Activated naive CD8-positive, alpha-beta T cell treated with anti-CD3 and anti-CD28 coated beads, Interleukin-2, amount 50 U/mL, for 16 hours (primary cell): ENCODE measurements at regions not wholly inside any gene's neighbourhood (a gene's known extent, or its start where the extent isn't known, plus 50 kb on each side); places are given as distances from the start of the nearest gene placed in this dataset.

Experiments
- DNase-seq: peaks from one replicate; pipeline ENCODE4 v3.0.0-alpha.2; 2020; ENCODE audit warnings: low read depth, low spot score

DNA sequence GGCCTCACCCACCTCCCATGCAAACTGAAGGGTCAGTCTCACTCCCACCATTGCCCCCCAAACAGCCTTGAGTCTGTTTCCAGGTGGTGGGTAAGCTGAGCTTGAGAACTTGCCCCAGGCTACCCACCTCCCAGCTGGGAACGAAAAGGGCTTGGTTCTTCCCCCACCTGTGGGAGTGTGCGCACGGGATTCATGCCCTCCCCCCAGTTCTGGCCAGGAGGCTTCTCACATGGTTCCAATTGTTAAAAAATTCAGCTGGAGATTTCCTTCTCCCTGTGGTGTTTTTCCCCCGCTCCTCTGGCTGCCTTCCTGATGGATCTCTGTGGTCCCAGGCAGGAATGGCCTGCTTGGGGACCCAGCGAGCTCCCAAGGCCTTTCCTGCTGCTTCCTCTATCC, 81.8 kb upstream of the C21orf91 start:
- DNase-seq, result no peak

DNA sequence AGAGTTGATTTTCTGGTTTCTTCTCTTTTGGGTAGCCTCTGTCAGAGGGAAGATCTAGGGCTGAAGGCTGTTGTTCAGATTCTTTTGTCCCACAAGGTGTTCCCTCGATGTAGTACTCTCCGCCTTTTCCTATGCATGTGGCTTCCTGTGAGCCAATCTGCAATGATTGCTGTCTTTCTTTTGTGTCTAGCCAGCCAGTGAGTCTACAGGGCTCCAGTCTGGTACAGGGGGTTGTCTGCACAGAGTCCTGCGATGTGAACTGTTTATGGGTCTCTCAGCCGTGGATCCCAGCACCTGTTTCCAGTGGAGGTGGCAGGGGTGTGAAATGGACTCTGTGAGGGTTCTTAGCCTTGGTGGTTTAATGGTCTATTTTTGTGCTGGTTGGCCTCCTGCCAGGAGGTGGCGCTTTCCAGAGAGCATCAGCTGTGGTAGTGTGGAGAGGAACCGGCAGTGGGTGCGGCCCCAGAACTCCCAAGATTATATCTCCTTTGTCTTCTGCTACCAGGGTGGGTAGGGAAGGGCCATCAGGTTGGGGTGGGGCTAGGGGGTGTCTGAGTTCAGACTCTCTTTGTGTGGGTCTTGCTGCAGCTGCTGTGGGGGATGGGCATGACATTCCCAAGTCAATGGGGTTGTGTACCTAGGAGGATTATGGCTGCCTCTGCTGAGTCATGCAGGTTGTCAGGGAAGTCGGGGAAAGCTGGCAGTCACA, 81.3 kb upstream of the C21orf91 start:
- DNase-seq, result no peak

DNA sequence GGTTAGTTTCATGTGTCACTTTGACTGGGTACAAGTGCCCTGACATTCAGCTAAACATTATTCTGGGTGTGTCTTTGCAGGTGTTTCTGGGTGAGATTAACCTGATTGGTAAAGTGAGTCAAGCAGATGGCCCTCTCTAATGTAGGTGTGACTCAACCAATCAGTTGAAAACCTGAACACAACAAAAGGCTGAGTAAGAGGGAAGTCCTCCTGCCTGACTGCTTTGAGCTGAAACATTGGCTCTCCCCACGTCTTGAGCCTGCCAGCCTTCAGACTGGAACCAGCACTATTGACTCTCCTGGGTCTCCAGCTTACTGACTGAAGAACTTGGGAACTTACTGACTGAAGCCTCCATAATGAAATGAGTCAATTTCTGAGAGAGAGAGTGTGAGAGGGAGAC, 70.0 kb upstream of the C21orf91 start:
- DNase-seq, result no peak

DNA sequence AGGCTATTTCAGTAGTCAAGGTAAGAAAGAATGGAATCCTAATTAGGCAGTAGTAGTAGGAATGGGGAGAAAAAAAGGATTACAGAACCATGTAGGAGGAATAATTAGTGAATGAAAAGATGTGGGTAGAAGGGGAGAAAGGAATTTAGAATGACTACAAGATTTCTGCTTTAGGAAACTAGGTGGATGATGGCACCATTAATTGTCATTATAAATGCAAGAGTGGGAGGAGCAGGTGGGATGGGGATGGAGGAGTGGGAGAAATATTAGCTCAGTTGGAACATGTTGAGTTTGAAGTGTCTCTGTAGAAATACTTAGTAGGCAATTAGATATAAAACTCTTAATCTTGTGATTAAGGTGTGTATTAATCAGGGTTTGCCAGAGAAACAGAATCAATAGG, 50.0 kb upstream of the C21orf91 start:
- no peak for DNase-seq
